ENCODE measurements at regions not wholly inside any gene's neighbourhood (a gene's known extent, or its start where the extent isn't known, plus 50 kb on each side); places are given as distances from the start of the nearest gene placed in this dataset.

- no peak overlapping the region for H4K8ac ChIP-seq (ENCODE audit: low read depth, low read length)
- no peak overlapping the region for H2BK5ac ChIP-seq (ENCODE audit: low read length)
- no peak overlapping the region for H3K18ac ChIP-seq (ENCODE audit: low read length)
- no peak for DNase-seq (ENCODE audit: low spot score)
- H2BK12ac ChIP-seq (ENCODE audit: low read length), result no peak overlapping the region
- H3K23ac ChIP-seq (ENCODE audit: low read depth, low read length, poor library complexity), result no peak overlapping the region
- H3K4me1 ChIP-seq (ENCODE audit: control insufficient read depth in 2 of 2, insufficient read depth in 1 of 2, low read depth in 1 of 2, low read length in 2 of 2), result no peaks in the 10 kb centered on the region
- H3K9ac ChIP-seq (ENCODE audit: low read depth, low read length, poor library complexity), result no peak overlapping the region
- H2AK5ac ChIP-seq (ENCODE audit: low read depth, low read length), result no peak overlapping the region
- no peaks in the 10 kb centered on the region for H3K79me1 ChIP-seq (ENCODE audit: low read depth, low read length)
- H3K27me3 ChIP-seq (ENCODE audit: control insufficient read depth in 3 of 3, insufficient read depth in 3 of 3, low read depth in 1 of 3, low read length in 3 of 3), result no peaks in the 10 kb centered on the region
- no peak overlapping the region for H2BK120ac ChIP-seq (ENCODE audit: low read depth, low read length)
- no peak overlapping the region for H3K27ac ChIP-seq (replicated peaks; ENCODE audit: low read length)
- H3K4me2 ChIP-seq (ENCODE audit: insufficient read depth, low read length, poor library complexity, severe bottlenecking), result no peak overlapping the region
- H3K9me3 ChIP-seq (replicated peaks in 1 of 2; ENCODE audit: control insufficient read depth in 2 of 2, insufficient read depth in 1 of 2, low read depth in 1 of 2, low read length in 2 of 2), result no peaks in the 10 kb centered on the region
- no peak overlapping the region for H4K91ac ChIP-seq (ENCODE audit: low read depth, low read length, poor library complexity)
- H3K14ac ChIP-seq (ENCODE audit: low read length), result no peak overlapping the region
- H3K36me3 ChIP-seq (replicated peaks in 1 of 2; ENCODE audit: control insufficient read depth in 2 of 2, insufficient read depth in 2 of 2, low read length in 2 of 2), result no peaks in the 10 kb centered on the region
- no peak overlapping the region for H2AFZ ChIP-seq (ENCODE audit: low read length)
- no peak overlapping the region for H3K4me3 ChIP-seq (ENCODE audit: low read length in 2 of 2)
- WGBS, 2 donors (ENCODE audit: extremely low coverage in 2 of 2, insufficient read length in 2 of 2, insufficient replicate concordance in 1 of 2), result no CpG with 5 or more reads among the region's 7 CpGs
- H3K4ac ChIP-seq (ENCODE audit: low read length), result no peak overlapping the region
- H2BK15ac ChIP-seq (ENCODE audit: low read length), result no peak overlapping the region
Observed at GRCh38 chr14:62017651-62018230, 255.5 kb downstream of the SNAPC1 start.

- no peak overlapping the region for H3K18ac ChIP-seq (ENCODE audit: low read length)
- H2BK5ac ChIP-seq (ENCODE audit: low read length), result no peak overlapping the region
- no peak overlapping the region for H3K9ac ChIP-seq (ENCODE audit: low read depth, low read length, poor library complexity)
- no peaks in the 10 kb centered on the region for H3K79me1 ChIP-seq (ENCODE audit: low read depth, low read length)
- H3K36me3 ChIP-seq (replicated peaks in 1 of 2; ENCODE audit: control insufficient read depth in 2 of 2, insufficient read depth in 2 of 2, low read length in 2 of 2), result no peaks in the 10 kb centered on the region
- no peaks in the 10 kb centered on the region for H3K9me3 ChIP-seq (replicated peaks in 1 of 2; ENCODE audit: control insufficient read depth in 2 of 2, insufficient read depth in 1 of 2, low read depth in 1 of 2, low read length in 2 of 2)
- no peak overlapping the region for H2BK15ac ChIP-seq (ENCODE audit: low read length)
- no peak for DNase-seq (ENCODE audit: low spot score)
- H2AFZ ChIP-seq (ENCODE audit: low read length), result no peak overlapping the region
- H2AK5ac ChIP-seq (ENCODE audit: low read depth, low read length), result no peak overlapping the region
- H3K27ac ChIP-seq (replicated peaks; ENCODE audit: low read length), result no peak overlapping the region
- no peak overlapping the region for H3K14ac ChIP-seq (ENCODE audit: low read length)
- H2BK12ac ChIP-seq (ENCODE audit: low read length), result no peak overlapping the region
- no peak overlapping the region for H3K4me2 ChIP-seq (ENCODE audit: insufficient read depth, low read length, poor library complexity, severe bottlenecking)
- no peak overlapping the region for H3K23ac ChIP-seq (ENCODE audit: low read depth, low read length, poor library complexity)
- H3K4ac ChIP-seq (ENCODE audit: low read length), result no peak overlapping the region
- no peaks in the 10 kb centered on the region for H3K4me1 ChIP-seq (ENCODE audit: control insufficient read depth in 2 of 2, insufficient read depth in 1 of 2, low read depth in 1 of 2, low read length in 2 of 2)
- no peak overlapping the region for H3K4me3 ChIP-seq (ENCODE audit: low read length in 2 of 2)
- H2BK120ac ChIP-seq (ENCODE audit: low read depth, low read length), result no peak overlapping the region
- H4K8ac ChIP-seq (ENCODE audit: low read depth, low read length), result no peak overlapping the region
- no peaks in the 10 kb centered on the region for H3K27me3 ChIP-seq (ENCODE audit: control insufficient read depth in 3 of 3, insufficient read depth in 3 of 3, low read depth in 1 of 3, low read length in 3 of 3)
- H4K91ac ChIP-seq (ENCODE audit: low read depth, low read length, poor library complexity), result no peak overlapping the region
- no CpG with 5 or more reads among the region's 5 CpGs for WGBS, 2 donors (ENCODE audit: extremely low coverage in 2 of 2, insufficient read length in 2 of 2, insufficient replicate concordance in 1 of 2)
Observed at GRCh38 chr14:62018606-62019005, 256.4 kb downstream of the SNAPC1 start.

GRCh38 chr14:62027958-62028357 lies 265.7 kb downstream of the SNAPC1 start:
- no peak overlapping the region for H2AFZ ChIP-seq (ENCODE audit: low read length)
- H3K23ac ChIP-seq (ENCODE audit: low read depth, low read length, poor library complexity), result no peak overlapping the region
- H3K18ac ChIP-seq (ENCODE audit: low read length), result no peak overlapping the region
- no peak overlapping the region for H2BK120ac ChIP-seq (ENCODE audit: low read depth, low read length)
- H3K27me3 ChIP-seq (ENCODE audit: control insufficient read depth in 3 of 3, insufficient read depth in 3 of 3, low read depth in 1 of 3, low read length in 3 of 3), result no peaks in the 10 kb centered on the region
- H4K91ac ChIP-seq (ENCODE audit: low read depth, low read length, poor library complexity), result no peak overlapping the region
- H3K9me3 ChIP-seq (replicated peaks in 1 of 2; ENCODE audit: control insufficient read depth in 2 of 2, insufficient read depth in 1 of 2, low read depth in 1 of 2, low read length in 2 of 2), result no peaks in the 10 kb centered on the region
- no peak overlapping the region for H2BK12ac ChIP-seq (ENCODE audit: low read length)
- H3K4me3 ChIP-seq (ENCODE audit: low read length in 2 of 2), result no peak overlapping the region
- H2BK15ac ChIP-seq (ENCODE audit: low read length), result no peak overlapping the region
- H2BK5ac ChIP-seq (ENCODE audit: low read length), result no peak overlapping the region
- H3K79me1 ChIP-seq (ENCODE audit: low read depth, low read length), result no peaks in the 10 kb centered on the region
- no peak overlapping the region for H3K4me2 ChIP-seq (ENCODE audit: insufficient read depth, low read length, poor library complexity, severe bottlenecking)
- H3K14ac ChIP-seq (ENCODE audit: low read length), result no peak overlapping the region
- no peak overlapping the region for H3K27ac ChIP-seq (replicated peaks; ENCODE audit: low read length)
- H3K4ac ChIP-seq (ENCODE audit: low read length), result no peak overlapping the region
- DNase-seq (ENCODE audit: low spot score), result no peak
- no peak overlapping the region for H4K8ac ChIP-seq (ENCODE audit: low read depth, low read length)
- no peak overlapping the region for H3K9ac ChIP-seq (ENCODE audit: low read depth, low read length, poor library complexity)
- H3K36me3 ChIP-seq (replicated peaks in 1 of 2; ENCODE audit: control insufficient read depth in 2 of 2, insufficient read depth in 2 of 2, low read length in 2 of 2), result no peaks in the 10 kb centered on the region
- H2AK5ac ChIP-seq (ENCODE audit: low read depth, low read length), result no peak overlapping the region
- H3K4me1 ChIP-seq (ENCODE audit: control insufficient read depth in 2 of 2, insufficient read depth in 1 of 2, low read depth in 1 of 2, low read length in 2 of 2), result no peaks in the 10 kb centered on the region
- WGBS, 2 donors (ENCODE audit: extremely low coverage in 2 of 2, insufficient read length in 2 of 2, insufficient replicate concordance in 1 of 2), result no CpG with 5 or more reads among the region's 2 CpGs

DNA sequence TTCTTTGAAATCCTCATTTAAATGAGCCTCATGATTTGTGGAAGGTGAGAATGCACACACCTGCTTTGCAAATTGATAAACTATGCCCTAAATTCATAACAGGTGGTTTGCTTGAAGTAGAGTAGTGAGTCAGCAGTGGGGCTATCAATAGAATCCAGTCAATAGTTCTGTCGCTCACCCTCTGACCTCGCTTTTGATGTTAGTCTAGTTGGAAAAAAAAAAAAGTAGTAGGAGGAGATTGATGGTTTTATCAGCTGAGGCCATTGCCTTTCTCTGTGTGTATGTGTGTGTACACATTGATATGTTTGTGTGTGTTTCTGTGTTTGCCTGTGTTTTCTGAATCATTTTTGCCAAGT lies 267.3 kb downstream of the SNAPC1 start:
- no peak overlapping the region for H2BK120ac ChIP-seq (ENCODE audit: low read depth, low read length)
- no peak overlapping the region for H2BK5ac ChIP-seq (ENCODE audit: low read length)
- no peak overlapping the region for H2AK5ac ChIP-seq (ENCODE audit: low read depth, low read length)
- no peak overlapping the region for H3K4ac ChIP-seq (ENCODE audit: low read length)
- no peak overlapping the region for H3K4me2 ChIP-seq (ENCODE audit: insufficient read depth, low read length, poor library complexity, severe bottlenecking)
- no peaks in the 10 kb centered on the region for H3K4me1 ChIP-seq (ENCODE audit: control insufficient read depth in 2 of 2, insufficient read depth in 1 of 2, low read depth in 1 of 2, low read length in 2 of 2)
- H4K8ac ChIP-seq (ENCODE audit: low read depth, low read length), result no peak overlapping the region
- no peak overlapping the region for H4K91ac ChIP-seq (ENCODE audit: low read depth, low read length, poor library complexity)
- WGBS, 2 donors (ENCODE audit: extremely low coverage in 2 of 2, insufficient read length in 2 of 2, insufficient replicate concordance in 1 of 2), result no CpG with 5 or more reads among the region's 2 CpGs
- H3K27me3 ChIP-seq (ENCODE audit: control insufficient read depth in 3 of 3, insufficient read depth in 3 of 3, low read depth in 1 of 3, low read length in 3 of 3), result no peaks in the 10 kb centered on the region
- no peak overlapping the region for H3K18ac ChIP-seq (ENCODE audit: low read length)
- H2BK12ac ChIP-seq (ENCODE audit: low read length), result no peak overlapping the region
- H3K4me3 ChIP-seq (ENCODE audit: low read length in 2 of 2), result no peak overlapping the region
- H3K36me3 ChIP-seq (replicated peaks in 1 of 2; ENCODE audit: control insufficient read depth in 2 of 2, insufficient read depth in 2 of 2, low read length in 2 of 2), result no peaks in the 10 kb centered on the region
- H3K23ac ChIP-seq (ENCODE audit: low read depth, low read length, poor library complexity), result no peak overlapping the region
- no peak overlapping the region for H2AFZ ChIP-seq (ENCODE audit: low read length)
- no peak overlapping the region for H2BK15ac ChIP-seq (ENCODE audit: low read length)
- H3K27ac ChIP-seq (replicated peaks; ENCODE audit: low read length), result no peak overlapping the region
- H3K14ac ChIP-seq (ENCODE audit: low read length), result no peak overlapping the region
- no peaks in the 10 kb centered on the region for H3K79me1 ChIP-seq (ENCODE audit: low read depth, low read length)
- no peaks in the 10 kb centered on the region for H3K9me3 ChIP-seq (replicated peaks in 1 of 2; ENCODE audit: control insufficient read depth in 2 of 2, insufficient read depth in 1 of 2, low read depth in 1 of 2, low read length in 2 of 2)
- H3K9ac ChIP-seq (ENCODE audit: low read depth, low read length, poor library complexity), result no peak overlapping the region
- no peak for DNase-seq (ENCODE audit: low spot score)
